ENCODE measurements at regions not wholly inside any gene's neighbourhood (a gene's known extent, or its start where the extent isn't known, plus 50 kb on each side); places are given as distances from the start of the nearest gene placed in this dataset.

- DNase-seq (ENCODE audit: low spot score in 2 of 2) = no peak
- H3K27me3 ChIP-seq = no peaks in the 10 kb centered on the region
- no peak for TF ChIP-seq POLR2A (IDR thresholded peaks at IDR 0.05)
- TF ChIP-seq CTCF (IDR thresholded peaks at IDR 0.05) = no peak
- TF ChIP-seq POLR2AphosphoS5 (IDR thresholded peaks at IDR 0.05) = no peak
- no peak overlapping the region for H3K4me3 ChIP-seq
- no peaks in the 10 kb centered on the region for H3K36me3 ChIP-seq
- H3K4me1 ChIP-seq = no peaks in the 10 kb centered on the region
- H3K9me3 ChIP-seq = no peaks in the 10 kb centered on the region
- no peak overlapping the region for H3K27ac ChIP-seq
- intact Hi-C loops (cut with DNase I; ENCODE audit: low total_unique reads) = no loop called here
Measured at GRCh38 chr6:147793871-147794643, 285.6 kb downstream of the SAMD5 start.

- no peak overlapping the region for H3K27ac ChIP-seq
- intact Hi-C loops (cut with DNase I; ENCODE audit: low total_unique reads) = no loop called here
- H3K4me1 ChIP-seq = no peaks in the 10 kb centered on the region
- no peak for DNase-seq (ENCODE audit: low spot score in 2 of 2)
- no peak for TF ChIP-seq CTCF (IDR thresholded peaks at IDR 0.05)
- no peak for TF ChIP-seq POLR2AphosphoS5 (IDR thresholded peaks at IDR 0.05)
- TF ChIP-seq POLR2A (IDR thresholded peaks at IDR 0.05) = no peak
- H3K4me3 ChIP-seq = no peak overlapping the region
- H3K36me3 ChIP-seq = no peaks in the 10 kb centered on the region
- peaks cover 9 to 14% of the 10 kb centered on the region in 2 donors for H3K9me3 ChIP-seq
- H3K27me3 ChIP-seq = no peaks in the 10 kb centered on the region
Measured at GRCh38 chr6:147802459-147802858, 294.0 kb downstream of the SAMD5 start.

GRCh38 chr6:147805155-147805554 lies 296.7 kb downstream of the SAMD5 start:
- Histone ChIP-seq H3K36me3 (no peaks in the 10 kb centered on the region), H3K9me3 (peaks cover 9 to 14% of the 10 kb centered on the region in 2 donors), H3K27me3 (no peaks in the 10 kb centered on the region), H3K27ac (no peak overlapping the region), H3K4me1 (no peaks in the 10 kb centered on the region), H3K4me3 (no peak overlapping the region)
- intact Hi-C loops (cut with DNase I; ENCODE audit: low total_unique reads) = no loop called here
- no peak for TF ChIP-seq POLR2A (IDR thresholded peaks at IDR 0.05)
- TF ChIP-seq POLR2AphosphoS5 (IDR thresholded peaks at IDR 0.05) = no peak
- TF ChIP-seq CTCF (IDR thresholded peaks at IDR 0.05) = no peak
- DNase-seq (ENCODE audit: low spot score in 2 of 2) = no peak

GRCh38 chr6:147806697-147807096 lies 298.2 kb downstream of the SAMD5 start:
- no peaks in the 10 kb centered on the region for H3K27me3 ChIP-seq
- H3K9me3 ChIP-seq = peaks cover 9 to 14% of the 10 kb centered on the region in 2 donors
- intact Hi-C loops (cut with DNase I; ENCODE audit: low total_unique reads) = no loop called here
- H3K36me3 ChIP-seq = no peaks in the 10 kb centered on the region
- no peak overlapping the region for H3K27ac ChIP-seq
- TF ChIP-seq POLR2A (IDR thresholded peaks at IDR 0.05) = no peak
- TF ChIP-seq CTCF (IDR thresholded peaks at IDR 0.05) = no peak
- TF ChIP-seq POLR2AphosphoS5 (IDR thresholded peaks at IDR 0.05) = no peak
- H3K4me1 ChIP-seq = no peaks in the 10 kb centered on the region
- no peak for DNase-seq (ENCODE audit: low spot score in 2 of 2)
- no peak overlapping the region for H3K4me3 ChIP-seq

- no peak overlapping the region for H3K27ac ChIP-seq
Measured at GRCh38 chr6:147808640-147809039, 300.1 kb downstream of the SAMD5 start.

More at GRCh38 chr6:147808640-147809039, 300.1 kb downstream of the SAMD5 start:
- no peak overlapping the region for H3K4me3 ChIP-seq
- H3K27me3 ChIP-seq = no peaks in the 10 kb centered on the region
- no peaks in the 10 kb centered on the region for H3K36me3 ChIP-seq
- H3K4me1 ChIP-seq = no peaks in the 10 kb centered on the region
- TF ChIP-seq POLR2A (IDR thresholded peaks at IDR 0.05) (no peak), CTCF (IDR thresholded peaks at IDR 0.05) (no peak), POLR2AphosphoS5 (IDR thresholded peaks at IDR 0.05) (no peak)
- no peak for DNase-seq (ENCODE audit: low spot score in 2 of 2)
- intact Hi-C loops (cut with DNase I; ENCODE audit: low total_unique reads) = no loop called here
- H3K9me3 ChIP-seq = peaks cover 9 to 14% of the 10 kb centered on the region in 2 donors

All from breast epithelium (tissue), 4 donors.